H9 (cell line): ENCODE measurements at regions not wholly inside any gene's neighbourhood (a gene's known extent, or its start where the extent isn't known, plus 50 kb on each side); places are given as distances from the start of the nearest gene placed in this dataset.

Experiments
- DNase-seq: peaks from one replicate; pipeline ENCODE4 v3.0.0-alpha.2; 2017
- H2AFZ ChIP-seq: one replicate; pipeline ENCODE4 v1.6.1; 2013; ENCODE audit warnings: mild to moderate bottlenecking, low read length, control low read depth, moderate library complexity
- H2AK5ac ChIP-seq: 2 replicates; pipeline ENCODE4 v1.6.1; 2013; ENCODE audit warnings: low read length, control low read depth, mixed read lengths; ENCODE audit not compliant: insufficient read length
- H2BK120ac ChIP-seq: one replicate; pipeline ENCODE4 v1.6.1; 2013; ENCODE audit warnings: low read depth, mild to moderate bottlenecking, low read length, control low read depth, inconsistent platforms; ENCODE audit not compliant: poor library complexity, severe bottlenecking
- H2BK12ac ChIP-seq: 2 replicates; pipeline ENCODE4 v1.6.1; 2013; ENCODE audit warnings: low read length, control low read depth, mixed read lengths, low read depth; ENCODE audit not compliant: insufficient read length
- H2BK15ac ChIP-seq: 2 replicates; pipeline ENCODE4 v1.6.1; 2013; ENCODE audit warnings: low read depth, low read length, control low read depth
- H2BK20ac ChIP-seq: one replicate; pipeline ENCODE4 v1.6.1; 2013; ENCODE audit warnings: low read depth, mild to moderate bottlenecking, low read length, control low read depth, inconsistent platforms; ENCODE audit not compliant: poor library complexity, severe bottlenecking
- H2BK5ac ChIP-seq: 2 replicates; pipeline ENCODE4 v1.6.1; 2013; ENCODE audit warnings: low read length, control low read depth, mixed read lengths; ENCODE audit not compliant: insufficient read length
- H3K14ac ChIP-seq: 2 replicates; pipeline ENCODE4 v1.6.1; 2013; ENCODE audit warnings: low read length, control low read depth; ENCODE audit not compliant: insufficient read depth
- H3K18ac ChIP-seq: 2 replicates; pipeline ENCODE4 v1.6.1; 2013; ENCODE audit warnings: low read depth, mild to moderate bottlenecking, mixed read lengths, low read length, control low read depth; ENCODE audit not compliant: insufficient read length
- H3K23ac ChIP-seq: 2 replicates; pipeline ENCODE4 v1.6.1; 2013; ENCODE audit warnings: low read length, control low read depth, mixed read lengths, low read depth; ENCODE audit not compliant: insufficient read length
- H3K23me2 ChIP-seq: 2 replicates; pipeline ENCODE4 v1.6.1; 2013; ENCODE audit warnings: low read depth, mild to moderate bottlenecking, mixed read lengths, low read length, control low read depth; ENCODE audit not compliant: insufficient read length, poor library complexity, severe bottlenecking
- H3K27ac ChIP-seq: 2 replicates; pipeline ENCODE4 v1.5.1; 2013; ENCODE audit warnings: low read length, control low read depth, mixed read lengths, low read depth; ENCODE audit not compliant: insufficient read length
- H3K27me3 ChIP-seq: 2 replicates; pipeline ENCODE4 v1.6.1; 2013; ENCODE audit warnings: low read length, control low read depth, inconsistent platforms; ENCODE audit not compliant: insufficient read depth
- H3K4ac ChIP-seq: 2 replicates; pipeline ENCODE4 v1.6.1; 2013; ENCODE audit warnings: low read depth, mild to moderate bottlenecking, control low read depth, inconsistent platforms, low read length, moderate library complexity
- H3K4me1 ChIP-seq: 2 replicates; pipeline ENCODE4 v1.6.1; 2013; ENCODE audit warnings: low read length, control low read depth, inconsistent platforms; ENCODE audit not compliant: insufficient read depth
- H3K4me2 ChIP-seq: 2 replicates; pipeline ENCODE4 v1.6.1; 2013; ENCODE audit warnings: low read length, control low read depth, mixed read lengths; ENCODE audit not compliant: insufficient read length, insufficient read depth
- H3K56ac ChIP-seq: 2 replicates; pipeline ENCODE4 v1.6.1; 2013; ENCODE audit warnings: low read depth, mild to moderate bottlenecking, mixed read lengths, low read length, control low read depth; ENCODE audit not compliant: insufficient read length
- H3K79me1 ChIP-seq: 2 replicates; pipeline ENCODE4 v1.6.1; 2013; ENCODE audit warnings: low read depth, mild to moderate bottlenecking, moderate library complexity, low read length, control low read depth, inconsistent platforms; ENCODE audit not compliant: insufficient read depth, poor library complexity, severe bottlenecking
- H3K79me2 ChIP-seq: 2 replicates; pipeline ENCODE4 v1.6.1; 2013; ENCODE audit warnings: low read length, control low read depth, inconsistent platforms; ENCODE audit not compliant: insufficient read depth
- H3K9ac ChIP-seq: 2 replicates; pipeline ENCODE4 v1.6.1; 2013; ENCODE audit warnings: low read length, control low read depth, mixed read lengths; ENCODE audit not compliant: insufficient read length; ENCODE audit errors: extremely low read depth
- H3K9me3 ChIP-seq: one replicate; pipeline ENCODE4 v1.6.1; 2013; ENCODE audit warnings: low read depth, low read length, inconsistent platforms; ENCODE audit not compliant: control insufficient read depth
- H3T11ph ChIP-seq: one replicate; pipeline ENCODE4 v1.6.1; 2013; ENCODE audit warnings: mild to moderate bottlenecking, low read length, control low read depth, inconsistent platforms
- H4K20me1 ChIP-seq: one replicate; pipeline ENCODE4 v1.6.1; 2013; ENCODE audit not compliant: control insufficient read depth, insufficient read length, insufficient read depth
- H4K5ac ChIP-seq: 2 replicates; pipeline ENCODE4 v1.6.1; 2013; ENCODE audit warnings: low read depth, mild to moderate bottlenecking, mixed read lengths, low read length, control low read depth; ENCODE audit not compliant: insufficient read length
- H4K8ac ChIP-seq: replicated peaks from 2 replicates; pipeline ENCODE4 v1.6.1; 2013; ENCODE audit warnings: low read length, control low read depth, mixed read lengths, low read depth; ENCODE audit not compliant: insufficient read length
- H4K91ac ChIP-seq: 2 replicates; pipeline ENCODE4 v1.6.1; 2013; ENCODE audit warnings: low read depth, mild to moderate bottlenecking, moderate library complexity, mixed read lengths, low read length, control low read depth; ENCODE audit not compliant: insufficient read length
- H3K27ac Mint-ChIP-seq, 3 experiments: 2 replicates in 2 of 3; 3 replicates in 1 of 3; pipeline ENCODE4 v1.8.0; 2020 to 2021; ENCODE audit warnings: mixed read lengths in 3 of 3, mild to moderate bottlenecking in 1 of 3, moderate library complexity in 1 of 3
- H3K27me3 Mint-ChIP-seq: 2 replicates; pipeline ENCODE4 v1.8.0; 2021; ENCODE audit warnings: low read depth, mild to moderate bottlenecking, moderate library complexity, mixed read lengths
- H3K36me3 Mint-ChIP-seq, 3 experiments: 2 replicates in 2 of 3; 3 replicates in 1 of 3; pipeline ENCODE4 v1.8.0; 2020 to 2021; ENCODE audit warnings: low read depth in 3 of 3, mixed read lengths in 3 of 3; ENCODE audit not compliant: insufficient read depth in 1 of 3
- H3K4me1 Mint-ChIP-seq, 2 experiments: 2 replicates each; pipeline ENCODE4 v1.8.0; 2020; ENCODE audit warnings: mixed read lengths in 2 of 2
- H3K4me3 Mint-ChIP-seq, 2 experiments: 2 replicates in 1 of 2; 3 replicates in 1 of 2; pipeline ENCODE4 v1.8.0; 2020 to 2021; ENCODE audit warnings: mild to moderate bottlenecking in 2 of 2, mixed read lengths in 2 of 2, moderate library complexity in 1 of 2
- H3K9me3 Mint-ChIP-seq, 2 experiments: 2 replicates in 1 of 2; 3 replicates in 1 of 2; pipeline ENCODE4 v1.8.0; 2020; ENCODE audit warnings: mild to moderate bottlenecking in 2 of 2, mixed read lengths in 2 of 2, moderate library complexity in 1 of 2
- CTCF ChIP-seq: fragments of 200-600 bp; sonication (generic); conservative IDR thresholded peaks from 3 replicates; pipeline ENCODE4 v1.8.0; 2021; ENCODE audit warnings: antibody characterized with exemption, mild to moderate bottlenecking
- WGBS: extraction: QIAGEN DNeasy Blood & Tissue Kit; methylation state at CpG from one replicate; pipeline ENCODE4 v1.1.7; 2013; ENCODE audit warnings: missing lambda C conversion rate, low lambda C conversion rate, mixed read lengths; ENCODE audit not compliant: insufficient read length; ENCODE audit errors: extremely low coverage; 5-methylcytosine and 5-hydroxymethylcytosine counted together

- H3K18ac ChIP-seq, result no peak overlapping the region
- no peak for DNase-seq
- no peak overlapping the region for H2BK15ac ChIP-seq
- no peaks in the 10 kb centered on the region for H3K23me2 ChIP-seq
- no peak overlapping the region for H2BK120ac ChIP-seq
- H2BK12ac ChIP-seq, result no peak overlapping the region
- H3K79me2 ChIP-seq, result no peaks in the 10 kb centered on the region
- Mint-ChIP-seq H3K36me3 (no peaks in the 10 kb centered on the region), H3K4me3 (no peak overlapping the region), H3K27me3 (no peaks in the 10 kb centered on the region), H3K9me3 (no peaks in the 10 kb centered on the region), H3K27ac (no peak overlapping the region; a peak in 1 of 7 replicates), H3K4me1 (no peaks in the 10 kb centered on the region)
- H3K9ac ChIP-seq, result no peak overlapping the region
- WGBS, result no CpG with 5 or more reads among the region's 2 CpGs
- H3K56ac ChIP-seq, result no peak overlapping the region
- H3K4ac ChIP-seq, result no peak overlapping the region
- no peak overlapping the region for H3T11ph ChIP-seq
- no peaks in the 10 kb centered on the region for H3K9me3 ChIP-seq
- no peak overlapping the region for H3K23ac ChIP-seq
- H3K4me1 ChIP-seq, result no peaks in the 10 kb centered on the region; the same call in 1 of the 2 replicates
- no peaks in the 10 kb centered on the region for H4K20me1 ChIP-seq
- no peak overlapping the region for H3K4me2 ChIP-seq
- H4K5ac ChIP-seq, result no peak overlapping the region
- no peak overlapping the region for H2AK5ac ChIP-seq
- H2BK20ac ChIP-seq, result no peak overlapping the region
- no peak overlapping the region for H4K8ac ChIP-seq
- H3K79me1 ChIP-seq, result no peaks in the 10 kb centered on the region
- no peak overlapping the region for H4K91ac ChIP-seq
- TF ChIP-seq CTCF, result no peak
- no peaks in the 10 kb centered on the region for H3K27me3 ChIP-seq
- no peak overlapping the region for H3K14ac ChIP-seq
- H3K27ac ChIP-seq, result no peak overlapping the region
- no peak overlapping the region for H2BK5ac ChIP-seq
- H2AFZ ChIP-seq, result no peak overlapping the region
These were observed 268.0 kb downstream of the HACE1 start for GRCh38 chr6:104591573-104592334.
